ENCODE measurements at regions not wholly inside any gene's neighbourhood (a gene's known extent, or its start where the extent isn't known, plus 50 kb on each side); places are given as distances from the start of the nearest gene placed in this dataset.

GRCh38 chr15:36371509-36371908 is 207.9 kb upstream of the CDIN1 start:
- no peak overlapping the region for H3K4me3 ChIP-seq (ENCODE audit: low read depth, low read length)
- TF ChIP-seq CTCF (IDR thresholded peaks at IDR 0.05; ENCODE audit: insufficient read depth, low read length, missing control alignments), result no peak
- no peak for DNase-seq (ENCODE audit: low read depth, low spot score)
- CTCF ChIA-PET, result no interaction called here
- POLR2A ChIA-PET, result interaction anchor here (1.6 kb wide), 1 partner anchor 14 kb away, joined by 6 read pairs; no protein-coding TSS in a partner anchor

GRCh38 chr15:36372968-36373367 is 206.5 kb upstream of the CDIN1 start:
- POLR2A ChIA-PET, result no interaction called here
- no peak overlapping the region for H3K4me3 ChIP-seq (ENCODE audit: low read depth, low read length)
- TF ChIP-seq CTCF (IDR thresholded peaks at IDR 0.05; ENCODE audit: insufficient read depth, low read length, missing control alignments), result no peak
- CTCF ChIA-PET, result interaction anchor here (0.6 kb wide), 1 partner anchor 106 kb away, joined by 4 read pairs; no protein-coding TSS in a partner anchor
- DNase-seq (ENCODE audit: low read depth, low spot score), result no peak

- CTCF ChIA-PET, result interaction anchor here (0.6 kb wide), 1 partner anchor 105 kb away, joined by 4 read pairs; no protein-coding TSS in a partner anchor
- no peak for TF ChIP-seq CTCF (IDR thresholded peaks at IDR 0.05; ENCODE audit: insufficient read depth, low read length, missing control alignments)
- no peak overlapping the region for H3K4me3 ChIP-seq (ENCODE audit: low read depth, low read length)
- DNase-seq (ENCODE audit: low read depth, low spot score), result no peak
- POLR2A ChIA-PET, result no interaction called here
Measured at GRCh38 chr15:36373550-36373949, 205.9 kb upstream of the CDIN1 start.

GRCh38 chr15:36389107-36389506 is 190.3 kb upstream of the CDIN1 start:
- H3K4me3 ChIP-seq (ENCODE audit: low read depth, low read length), result no peak overlapping the region
- ChIA-PET POLR2A (no interaction called here), CTCF (interaction anchor here (0.5 kb wide), 1 partner anchor 380 kb away, joined by 3 read pairs; no protein-coding TSS in a partner anchor)
- no peak for TF ChIP-seq CTCF (IDR thresholded peaks at IDR 0.05; ENCODE audit: insufficient read depth, low read length, missing control alignments)
- DNase-seq (ENCODE audit: low read depth, low spot score), result no peak

GRCh38 chr15:36390491-36390890 is 188.9 kb upstream of the CDIN1 start:
- no peak overlapping the region for H3K4me3 ChIP-seq (ENCODE audit: low read depth, low read length)
- DNase-seq (ENCODE audit: low read depth, low spot score), result no peak
- POLR2A ChIA-PET, result no interaction called here
- CTCF ChIA-PET, result no interaction called here
- TF ChIP-seq CTCF (IDR thresholded peaks at IDR 0.05; ENCODE audit: insufficient read depth, low read length, missing control alignments), result no peak

GRCh38 chr15:36392676-36393266 is 186.7 kb upstream of the CDIN1 start:
- no peak for DNase-seq (ENCODE audit: low read depth, low spot score)
- CTCF ChIA-PET, result no interaction called here
- POLR2A ChIA-PET, result no interaction called here

More at GRCh38 chr15:36392676-36393266, 186.7 kb upstream of the CDIN1 start:
- H3K4me3 ChIP-seq (ENCODE audit: low read depth, low read length), result no peak overlapping the region
- no peak for TF ChIP-seq CTCF (IDR thresholded peaks at IDR 0.05; ENCODE audit: insufficient read depth, low read length, missing control alignments)

Measured in AG04449 (cell line).